T-helper 2 cell treated with Interferon-gamma antibody and Interleukin-4, amounts not matched to agents 100 ng/mL and 5 ng/mL, for 36 hours (primary cell): ENCODE measurements at regions not wholly inside any gene's neighbourhood (a gene's known extent, or its start where the extent isn't known, plus 50 kb on each side); places are given as distances from the start of the nearest gene placed in this dataset.
"Not testable (repeated sequence)": the region's sequence is repeated elsewhere in the genome, so short reads cannot be mapped to it uniquely, and the experiment has no call there.

Source experiments
- intact Hi-C: fragments of 100-400 bp; cut with micrococcal nuclease; formaldehyde crosslinking; loops from one replicate; pipeline ENCODE4 v1.15.1; 2023

DNA sequence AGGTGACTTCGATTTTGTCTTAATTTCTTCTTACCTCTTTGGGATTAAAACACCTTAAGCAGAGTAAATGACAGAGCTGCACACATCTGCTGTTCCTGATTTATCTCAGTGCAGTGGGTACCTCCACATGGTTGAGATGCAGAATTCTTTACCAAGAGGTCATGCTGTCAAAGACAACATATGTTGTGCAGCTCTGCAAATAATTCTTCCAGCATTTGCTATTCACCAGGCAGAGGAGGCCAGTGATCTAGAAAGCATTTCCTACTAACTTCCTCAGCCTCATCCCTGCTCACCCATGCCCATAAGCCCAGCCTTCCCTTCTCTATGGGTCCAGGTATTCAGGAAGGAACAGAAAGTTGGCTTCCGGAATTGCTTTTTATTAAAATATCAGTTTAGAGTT lies 109.3 kb downstream of the THBS2 start:
- intact Hi-C loops = no loop called here

DNA sequence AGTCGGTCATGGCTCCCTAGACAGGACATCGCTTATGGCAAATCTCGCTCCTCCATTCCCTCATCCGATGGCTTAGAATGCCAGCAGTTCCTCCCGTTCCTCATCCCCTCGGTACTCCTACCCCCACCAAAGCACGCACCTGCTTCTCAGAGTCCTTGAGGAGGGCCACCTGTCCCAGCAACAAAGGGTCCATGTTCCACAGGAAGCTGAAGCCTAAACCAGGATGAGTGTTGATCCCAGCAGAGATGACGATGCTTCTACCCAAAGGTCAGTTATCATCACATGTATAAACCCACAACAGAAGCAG lies 111.2 kb downstream of the THBS2 start:
- intact Hi-C loops = no loop called here

GRCh38 chr6:169141671-169142537 lies 111.7 kb downstream of the THBS2 start:
- intact Hi-C loops = no loop called here

GRCh38 chr6:169140986-169141495 lies 112.6 kb downstream of the THBS2 start:
- intact Hi-C loops = no loop called here

- intact Hi-C loops = no loop called here
Measured at GRCh38 chr6:169139179-169139971, 114.3 kb downstream of the THBS2 start.

- intact Hi-C loops = no loop called here
Measured at GRCh38 chr6:169132352-169132940, 121.2 kb downstream of the THBS2 start.

- intact Hi-C loops = no loop called here
Measured at GRCh38 chr6:169131390-169131789, 122.3 kb downstream of the THBS2 start.

GRCh38 chr6:169130113-169130512 lies 123.5 kb downstream of the THBS2 start:
- intact Hi-C loops = no loop called here

DNA sequence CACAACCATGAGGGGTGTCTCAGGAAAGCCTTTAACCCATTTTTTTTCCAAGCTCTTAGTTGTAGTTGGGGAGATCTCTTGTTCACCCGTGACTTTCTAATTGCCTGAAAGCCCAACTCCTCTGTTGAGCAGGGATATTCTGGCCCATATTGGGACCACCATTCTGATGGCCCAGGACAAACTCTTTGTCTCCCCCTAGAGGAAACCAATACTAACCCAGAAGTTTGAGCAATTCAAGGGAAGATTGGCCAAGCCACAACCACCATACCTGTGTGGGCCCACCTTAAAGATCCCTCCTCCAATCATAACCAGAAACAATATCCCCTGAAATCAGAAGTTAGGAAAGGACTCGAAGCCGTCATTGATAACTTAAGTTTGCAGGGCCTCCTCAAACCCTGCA lies 132.6 kb downstream of the THBS2 start:
- intact Hi-C loops = no loop called here

DNA sequence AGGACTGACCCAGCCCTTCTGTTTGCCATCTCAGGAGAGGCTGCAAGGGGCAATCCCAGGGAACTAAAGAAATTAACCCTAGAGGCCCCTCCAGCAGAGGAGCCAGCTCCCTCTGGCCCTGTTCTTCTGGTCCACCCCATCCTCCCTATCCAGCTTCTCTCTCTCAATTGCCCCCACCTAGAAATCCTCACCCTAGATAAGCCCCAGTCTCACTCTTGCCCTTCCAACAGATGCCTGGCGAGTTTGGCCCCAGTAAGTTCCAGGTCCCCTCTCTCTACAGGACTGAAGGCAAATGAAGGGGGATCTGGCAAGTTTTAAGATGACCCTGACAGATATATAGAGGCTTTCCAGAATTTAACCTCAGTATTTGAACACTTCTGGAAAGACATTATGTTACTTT lies 134.0 kb downstream of the THBS2 start:
- intact Hi-C loops = no loop called here

- intact Hi-C loops = no loop called here
Measured at GRCh38 chr6:169118346-169118830, 135.3 kb downstream of the THBS2 start.

DNA sequence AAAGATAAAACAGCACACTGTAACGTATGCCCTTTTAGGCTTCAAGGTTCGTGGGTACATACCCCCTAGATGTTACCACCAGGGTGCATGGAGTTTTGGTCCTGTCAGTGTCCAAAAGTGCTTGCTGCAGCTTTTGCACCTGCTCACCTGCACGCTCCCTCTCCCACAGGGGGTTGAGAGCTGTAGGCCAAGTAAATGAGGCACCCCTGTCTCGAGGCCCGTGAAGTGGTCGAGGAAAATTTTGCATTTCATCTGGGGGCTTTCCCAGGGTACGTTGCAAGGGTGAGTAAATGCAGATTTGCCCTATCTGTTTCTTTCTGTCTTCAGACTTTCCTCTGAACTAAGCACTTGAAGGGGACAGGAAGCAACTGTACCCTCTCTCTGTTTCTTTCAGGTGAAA lies 136.0 kb downstream of the THBS2 start:
- intact Hi-C loops = no loop called here

GRCh38 chr6:169115632-169116031 lies 138.0 kb downstream of the THBS2 start:
- intact Hi-C loops = no loop called here

- intact Hi-C loops = not testable (repeated sequence)
Measured at GRCh38 chr6:169114632-169115031, 139.0 kb downstream of the THBS2 start.

GRCh38 chr6:169112483-169113320 lies 140.9 kb downstream of the THBS2 start:
- intact Hi-C loops = no loop called here

DNA sequence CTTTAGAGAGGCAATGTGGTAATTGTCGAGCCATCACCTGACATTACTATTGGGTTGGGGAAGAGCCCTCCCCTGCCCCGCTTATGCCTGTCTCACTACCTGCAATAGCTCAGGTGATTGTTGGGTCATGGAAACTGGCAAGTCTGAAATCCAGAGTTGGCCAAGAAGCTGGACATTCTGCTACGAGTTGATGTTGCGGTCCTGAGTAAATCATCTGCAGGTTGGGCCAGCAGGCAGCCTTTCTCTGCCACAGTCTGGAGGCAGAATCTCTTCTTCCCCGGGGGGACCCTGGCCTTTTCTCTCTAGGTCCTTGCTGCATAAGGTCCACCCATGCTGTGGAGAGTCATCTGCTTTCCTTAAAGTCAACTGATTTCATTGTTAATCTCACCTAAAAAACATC lies 142.4 kb downstream of the THBS2 start:
- intact Hi-C loops = no loop called here

- intact Hi-C loops = no loop called here
Measured at GRCh38 chr6:169109411-169110220, 144.0 kb downstream of the THBS2 start.

DNA sequence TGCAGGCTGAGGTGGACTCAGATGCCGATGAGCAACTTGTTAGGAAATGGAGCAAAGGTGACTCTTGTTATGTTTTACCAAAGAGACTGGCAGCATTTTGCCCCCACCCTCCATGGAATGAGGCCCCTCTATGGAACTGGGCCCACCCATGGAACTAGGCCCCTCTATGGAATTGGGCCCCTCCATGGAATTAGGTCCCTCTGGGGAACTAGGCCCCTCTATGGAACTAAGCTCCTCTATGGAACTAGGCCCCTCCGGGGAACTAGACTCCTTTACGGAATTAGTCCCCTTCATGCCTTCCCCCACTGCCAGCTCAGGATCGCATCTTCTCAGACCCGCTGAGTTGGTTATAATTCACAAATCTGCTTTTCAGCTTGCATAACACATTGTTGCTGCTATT lies 144.9 kb downstream of the THBS2 start:
- intact Hi-C loops = no loop called here

DNA sequence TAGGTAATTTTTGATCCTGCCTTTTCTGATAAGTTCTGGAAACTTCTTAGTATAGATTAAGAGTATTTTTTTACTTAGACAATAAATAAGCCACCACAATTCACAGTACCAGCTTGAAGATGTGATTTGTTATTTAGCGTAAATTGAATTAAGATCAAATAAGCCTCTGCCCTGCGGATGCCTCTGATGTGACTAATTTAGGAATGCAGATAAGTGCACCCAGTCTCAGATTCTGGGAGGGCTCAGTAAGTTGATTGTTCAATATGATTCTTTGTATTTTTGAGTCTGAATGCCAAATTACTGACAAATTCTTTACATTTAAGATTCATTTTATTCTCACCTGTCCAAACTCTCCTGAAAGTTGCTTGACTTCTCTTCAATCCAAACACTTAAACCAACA lies 147.5 kb downstream of the THBS2 start:
- intact Hi-C loops = no loop called here

GRCh38 chr6:169101981-169102380 lies 151.7 kb downstream of the THBS2 start:
- intact Hi-C loops = no loop called here
